HCT116 (cell line): ENCODE measurements at regions not wholly inside any gene's neighbourhood (a gene's known extent, or its start where the extent isn't known, plus 50 kb on each side); places are given as distances from the start of the nearest gene placed in this dataset.

Experiments
- ATAC-seq: fragments of 200-7000 bp; cut with Tn5 transposase; 2 replicates; pipeline ENCODE4 v1.9.1; 2020; ENCODE audit warnings: mild to moderate bottlenecking, moderate library complexity
- BruUV-seq: library from RNA; stranded (reverse); fragments of 400-500 nt; replicated peaks from 2 replicates; lab custom pipeline; 2021; lab: Mats Ljungman, UMichigan
- CTCF ChIA-PET: fragments of 300-600 bp; sonication (Branson Sonifier 250); formaldehyde crosslinking; loops from one replicate; lab custom pipeline; 2021; ENCODE audit warnings: antibody characterized with exemption; lab: Charles Lee
- POLR2A ChIA-PET: fragments of 300-600, 350-600 bp; sonication (Branson Sonifier 250); formaldehyde crosslinking; loops from one replicate; lab custom pipeline; 2021; ENCODE audit warnings: antibody characterized with exemption; lab: Charles Lee
- RAD21 ChIA-PET, 2 experiments: fragments of 300-600 bp; sonication (Branson Sonifier 250); formaldehyde crosslinking; loops; one replicate each; lab custom pipeline; 2023; ENCODE audit warnings: low total read pairs in 2 of 2; ENCODE audit not compliant: uncharacterized antibody in 2 of 2, unreplicated experiment in 2 of 2, low non-redundant PET in 1 of 2; lab: Charles Lee
- DNase-seq: peaks from one replicate; pipeline ENCODE4 v3.0.0-alpha.2; 2010; ENCODE audit warnings: low read depth, low spot score
- H2AFZ ChIP-seq: fragments of 200-600 bp; shearing (Covaris generic), sonication (generic); 2 replicates; pipeline ENCODE4 v1.6.1; 2017; ENCODE audit warnings: low read depth, mixed run types, mixed read lengths, antibody characterized with exemption, low read length; ENCODE audit not compliant: poor library complexity, severe bottlenecking
- H3K27ac ChIP-seq: 2 replicates; pipeline ENCODE4 v1.5.1; 2012; ENCODE audit warnings: low read depth, low read length
- H3K27me3 ChIP-seq: fragments of 200-600 bp; sonication (generic); 2 replicates; pipeline ENCODE4 v1.6.1; 2016; ENCODE audit warnings: mixed run types, low read length, mixed read lengths; ENCODE audit not compliant: insufficient read depth
- H3K36me3 ChIP-seq, 2 experiments: fragments of 200-500 bp in 1 of 2; fragments of 200-600 bp in 1 of 2; sonication (Bioruptor generic) in 1 of 2; sonication (generic) in 1 of 2; 2 replicates each; pipeline versions ENCODE4 v1.5.1 to v1.6.1; 2014 to 2016; ENCODE audit warnings: low read length in 2 of 2, inconsistent platforms in 1 of 2, mixed read lengths in 1 of 2, mixed run types in 1 of 2; ENCODE audit not compliant: insufficient read depth in 2 of 2, control insufficient read depth in 1 of 2
- H3K4me1 ChIP-seq, 2 experiments: fragments of 200-600 bp in 1 of 2; sonication (generic) in 1 of 2; 2 replicates each; pipeline versions ENCODE4 v1.5.1 to v1.6.1; 2012 to 2017; ENCODE audit warnings: low read length in 2 of 2, inconsistent platforms in 1 of 2, mild to moderate bottlenecking in 1 of 2, mixed read lengths in 1 of 2, mixed run types in 1 of 2, moderate library complexity in 1 of 2; ENCODE audit not compliant: insufficient read depth in 2 of 2, control insufficient read depth in 1 of 2
- H3K4me2 ChIP-seq: fragments of 200-600 bp; sonication (generic); 2 replicates; pipeline ENCODE4 v1.6.1; 2017; ENCODE audit warnings: mixed run types, low read length, mixed read lengths
- H3K4me3 ChIP-seq, 2 experiments: fragments of 200-600 bp in 1 of 2; sonication (generic) in 1 of 2; replicated peaks in 1 of 2; 2 replicates each; pipeline ENCODE4 v1.5.1; 2011 to 2016; ENCODE audit warnings: low read length in 2 of 2, control low read depth in 1 of 2, low read depth in 1 of 2, mild to moderate bottlenecking in 1 of 2, mixed read lengths in 1 of 2, mixed run types in 1 of 2
- H3K79me2 ChIP-seq: fragments of 200-600 bp; sonication (generic); 2 replicates; pipeline ENCODE4 v1.6.1; 2017; ENCODE audit warnings: mild to moderate bottlenecking, mixed run types, low read length, moderate library complexity, mixed read lengths; ENCODE audit not compliant: insufficient read depth
- H3K9ac ChIP-seq: fragments of 200-600 bp; sonication (generic); 2 replicates; pipeline ENCODE4 v1.6.1; 2016; ENCODE audit warnings: low read length, mixed read lengths
- H3K9me2 ChIP-seq: fragments of 200-600 bp; sonication (generic), shearing (Covaris generic); 2 replicates; pipeline ENCODE4 v1.6.1; 2017; ENCODE audit warnings: mixed run types, mild to moderate bottlenecking, moderate library complexity; ENCODE audit not compliant: insufficient read depth
- H3K9me3 ChIP-seq, 2 experiments: fragments of 200-500 bp in 1 of 2; fragments of 200-600 bp in 1 of 2; sonication (Bioruptor generic) in 1 of 2; sonication (generic) in 1 of 2; 2 replicates each; pipeline ENCODE4 v1.6.1; 2014 to 2017; ENCODE audit warnings: low read length in 2 of 2, mixed read lengths in 2 of 2, inconsistent platforms in 1 of 2, low read depth in 1 of 2, mild to moderate bottlenecking in 1 of 2, mixed run types in 1 of 2, moderate library complexity in 1 of 2; ENCODE audit not compliant: control insufficient read depth in 1 of 2, insufficient read depth in 1 of 2
- H4K20me1 ChIP-seq: fragments of 200-600 bp; sonication (generic), shearing (Covaris generic); 2 replicates; pipeline ENCODE4 v1.6.1; 2017; ENCODE audit warnings: mixed run types, mild to moderate bottlenecking, moderate library complexity; ENCODE audit not compliant: insufficient read depth
- CBX3 ChIP-seq: IDR thresholded peaks from 2 replicates; pipeline ENCODE4 v1.6.1; 2012; ENCODE audit warnings: low read depth
- CEBPB ChIP-seq: IDR thresholded peaks from 2 replicates; pipeline ENCODE4 v1.6.1; 2012; ENCODE audit warnings: low read depth
- ELF1 ChIP-seq: IDR thresholded peaks from 2 replicates; pipeline ENCODE4 v1.6.1; 2012; ENCODE audit warnings: low read depth, borderline replicate concordance
- EZH2phosphoT487 ChIP-seq: fragments of 200-600 bp; IDR thresholded peaks from 2 replicates; pipeline ENCODE4 v1.6.1; 2018; ENCODE audit warnings: antibody characterized with exemption, borderline replicate concordance
- FOSL1 ChIP-seq: IDR thresholded peaks from 2 replicates; pipeline ENCODE4 v1.6.1; 2012; ENCODE audit warnings: low read depth
- JUND ChIP-seq: IDR thresholded peaks from 2 replicates; pipeline ENCODE4 v1.6.1; 2012
- POLR2A ChIP-seq: IDR thresholded peaks from 2 replicates; pipeline ENCODE4 v1.7.0; 2011; ENCODE audit warnings: borderline replicate concordance; ENCODE audit not compliant: insufficient read depth, insufficient read length; ENCODE audit errors: extremely low read depth
- POLR2AphosphoS5 ChIP-seq: IDR thresholded peaks from 2 replicates; pipeline ENCODE4 v1.6.1; 2011; ENCODE audit warnings: mild to moderate bottlenecking, low read depth, low read length, moderate library complexity
- RAD21 ChIP-seq: IDR thresholded peaks from 2 replicates; pipeline ENCODE4 v1.6.1; 2012; ENCODE audit warnings: low read depth, mild to moderate bottlenecking
- SP1 ChIP-seq: IDR thresholded peaks from 2 replicates; pipeline ENCODE4 v1.6.1; 2012; ENCODE audit warnings: low read depth
- SRF ChIP-seq: IDR thresholded peaks from 2 replicates; pipeline ENCODE4 v1.6.1; 2012; ENCODE audit warnings: low read depth
- TCF7L2 ChIP-seq: IDR thresholded peaks from 2 replicates; pipeline ENCODE4 v1.7.0; 2011; ENCODE audit warnings: borderline replicate concordance, inconsistent platforms; ENCODE audit not compliant: insufficient read depth, insufficient read length; ENCODE audit errors: extremely low read depth
- YY1 ChIP-seq: IDR thresholded peaks from 2 replicates; pipeline ENCODE4 v1.6.1; 2011; ENCODE audit warnings: low read length, low read depth, moderate library complexity, mild to moderate bottlenecking; ENCODE audit not compliant: insufficient replicate concordance; ENCODE audit errors: extremely low read depth
- ZFX ChIP-seq: fragments of 450-650 bp; IDR thresholded peaks from 2 replicates; pipeline ENCODE4 v1.6.1; 2017
- ZNF274 ChIP-seq: fragments of 200-500 bp; sonication (Bioruptor generic); IDR thresholded peaks from 2 replicates; pipeline ENCODE4 v1.6.1; 2014; ENCODE audit warnings: mild to moderate bottlenecking, low read depth, low read length, inconsistent platforms
- intact Hi-C: fragments of 100-400 bp; cut with micrococcal nuclease; formaldehyde crosslinking; loops from 2 replicates; pipeline ENCODE4 v1.10.0; 2022
- TF ChIP-seq, protein P1 (sequence below): IDR thresholded peaks from 2 replicates; pipeline ENCODE4 v1.6.1; 2012; ENCODE audit warnings: low read depth
- TF ChIP-seq, protein P2 (sequence below): IDR thresholded peaks from 2 replicates; pipeline ENCODE4 v1.6.1; 2012
- TF ChIP-seq, protein P3 (sequence below), 3 experiments: fragments of 200-600 bp in 1 of 3; sonication (generic) in 1 of 3; IDR thresholded peaks in 2 of 3; conservative IDR thresholded peaks in 1 of 3; 2 replicates each; pipeline ENCODE4 v1.5.1; 2012 to 2017; ENCODE audit warnings: low read depth in 2 of 3, low read length in 2 of 3, antibody characterized with exemption in 1 of 3, borderline replicate concordance in 1 of 3, control low read depth in 1 of 3, mild to moderate bottlenecking in 1 of 3, mixed read lengths in 1 of 3, mixed run types in 1 of 3, moderate library complexity in 1 of 3; ENCODE audit not compliant: insufficient read depth in 1 of 3
- TF ChIP-seq, protein P4 (sequence below): IDR thresholded peaks from 2 replicates; pipeline ENCODE4 v1.6.1; 2011; ENCODE audit warnings: mild to moderate bottlenecking, low read length, moderate library complexity; ENCODE audit not compliant: insufficient replicate concordance; ENCODE audit errors: extremely low read depth

DNA sequence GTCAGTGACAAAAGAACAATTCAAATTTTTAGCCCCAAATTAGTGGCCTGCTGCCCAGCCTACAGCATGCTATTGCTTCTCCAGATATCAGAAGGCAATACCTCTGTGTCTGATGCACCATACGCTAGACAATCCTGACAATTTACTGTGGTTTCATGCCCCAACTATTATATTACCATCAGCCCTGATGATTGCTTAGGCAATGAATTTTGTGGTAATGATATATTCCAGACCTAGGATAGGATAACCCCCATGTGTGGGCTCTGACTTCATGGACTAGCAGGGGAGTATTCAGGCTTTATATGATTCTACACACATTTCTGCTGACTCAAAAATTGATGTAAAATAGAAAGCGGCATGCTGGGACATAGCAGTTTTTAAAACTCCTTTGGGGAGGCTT is 168.7 kb upstream of the FST start:
- ChIA-PET POLR2A (no interaction called here), CTCF (no interaction called here)
- intact Hi-C loops, result no loop called here

More for the DNA sequence above, 168.7 kb upstream of the FST start:
- H3K9ac ChIP-seq, result no peak overlapping the region
- no peaks in the 10 kb centered on the region for H3K79me2 ChIP-seq
- H3K27ac ChIP-seq, result no peak overlapping the region
- H3K4me1 ChIP-seq, result no peaks in the 10 kb centered on the region
- no peaks in the 10 kb centered on the region for H3K27me3 ChIP-seq
- H4K20me1 ChIP-seq, result no peaks in the 10 kb centered on the region
- no peaks in the 10 kb centered on the region for H3K36me3 ChIP-seq
- H3K4me2 ChIP-seq, result no peak overlapping the region
- no TSS peak for BruUV-seq
- no peak for DNase-seq
- no peak overlapping the region for H3K4me3 ChIP-seq
- TF ChIP-seq ZFX (no peak), POLR2A (no peak), EZH2phosphoT487 (no peak), CEBPB (no peak), TCF7L2 (no peak), JUND (no peak), RAD21 (no peak), YY1 (no peak), SP1 (no peak), FOSL1 (no peak), ELF1 (no peak), SRF (no peak), CBX3 (no peak), ZNF274 (no peak), POLR2AphosphoS5 (no peak)
- TF ChIP-seq, protein P1, sequence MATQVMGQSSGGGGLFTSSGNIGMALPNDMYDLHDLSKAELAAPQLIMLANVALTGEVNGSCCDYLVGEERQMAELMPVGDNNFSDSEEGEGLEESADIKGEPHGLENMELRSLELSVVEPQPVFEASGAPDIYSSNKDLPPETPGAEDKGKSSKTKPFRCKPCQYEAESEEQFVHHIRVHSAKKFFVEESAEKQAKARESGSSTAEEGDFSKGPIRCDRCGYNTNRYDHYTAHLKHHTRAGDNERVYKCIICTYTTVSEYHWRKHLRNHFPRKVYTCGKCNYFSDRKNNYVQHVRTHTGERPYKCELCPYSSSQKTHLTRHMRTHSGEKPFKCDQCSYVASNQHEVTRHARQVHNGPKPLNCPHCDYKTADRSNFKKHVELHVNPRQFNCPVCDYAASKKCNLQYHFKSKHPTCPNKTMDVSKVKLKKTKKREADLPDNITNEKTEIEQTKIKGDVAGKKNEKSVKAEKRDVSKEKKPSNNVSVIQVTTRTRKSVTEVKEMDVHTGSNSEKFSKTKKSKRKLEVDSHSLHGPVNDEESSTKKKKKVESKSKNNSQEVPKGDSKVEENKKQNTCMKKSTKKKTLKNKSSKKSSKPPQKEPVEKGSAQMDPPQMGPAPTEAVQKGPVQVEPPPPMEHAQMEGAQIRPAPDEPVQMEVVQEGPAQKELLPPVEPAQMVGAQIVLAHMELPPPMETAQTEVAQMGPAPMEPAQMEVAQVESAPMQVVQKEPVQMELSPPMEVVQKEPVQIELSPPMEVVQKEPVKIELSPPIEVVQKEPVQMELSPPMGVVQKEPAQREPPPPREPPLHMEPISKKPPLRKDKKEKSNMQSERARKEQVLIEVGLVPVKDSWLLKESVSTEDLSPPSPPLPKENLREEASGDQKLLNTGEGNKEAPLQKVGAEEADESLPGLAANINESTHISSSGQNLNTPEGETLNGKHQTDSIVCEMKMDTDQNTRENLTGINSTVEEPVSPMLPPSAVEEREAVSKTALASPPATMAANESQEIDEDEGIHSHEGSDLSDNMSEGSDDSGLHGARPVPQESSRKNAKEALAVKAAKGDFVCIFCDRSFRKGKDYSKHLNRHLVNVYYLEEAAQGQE, result no peak
- TF ChIP-seq, protein P2, sequence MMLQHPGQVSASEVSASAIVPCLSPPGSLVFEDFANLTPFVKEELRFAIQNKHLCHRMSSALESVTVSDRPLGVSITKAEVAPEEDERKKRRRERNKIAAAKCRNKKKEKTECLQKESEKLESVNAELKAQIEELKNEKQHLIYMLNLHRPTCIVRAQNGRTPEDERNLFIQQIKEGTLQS, result no peak
- TF ChIP-seq, protein P3, sequence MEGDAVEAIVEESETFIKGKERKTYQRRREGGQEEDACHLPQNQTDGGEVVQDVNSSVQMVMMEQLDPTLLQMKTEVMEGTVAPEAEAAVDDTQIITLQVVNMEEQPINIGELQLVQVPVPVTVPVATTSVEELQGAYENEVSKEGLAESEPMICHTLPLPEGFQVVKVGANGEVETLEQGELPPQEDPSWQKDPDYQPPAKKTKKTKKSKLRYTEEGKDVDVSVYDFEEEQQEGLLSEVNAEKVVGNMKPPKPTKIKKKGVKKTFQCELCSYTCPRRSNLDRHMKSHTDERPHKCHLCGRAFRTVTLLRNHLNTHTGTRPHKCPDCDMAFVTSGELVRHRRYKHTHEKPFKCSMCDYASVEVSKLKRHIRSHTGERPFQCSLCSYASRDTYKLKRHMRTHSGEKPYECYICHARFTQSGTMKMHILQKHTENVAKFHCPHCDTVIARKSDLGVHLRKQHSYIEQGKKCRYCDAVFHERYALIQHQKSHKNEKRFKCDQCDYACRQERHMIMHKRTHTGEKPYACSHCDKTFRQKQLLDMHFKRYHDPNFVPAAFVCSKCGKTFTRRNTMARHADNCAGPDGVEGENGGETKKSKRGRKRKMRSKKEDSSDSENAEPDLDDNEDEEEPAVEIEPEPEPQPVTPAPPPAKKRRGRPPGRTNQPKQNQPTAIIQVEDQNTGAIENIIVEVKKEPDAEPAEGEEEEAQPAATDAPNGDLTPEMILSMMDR (IDR thresholded peaks at IDR 0.05 in 2 of 3, conservative IDR thresholded peaks at IDR 0.05 in 1 of 3; ENCODE audit: borderline replicate concordance in 1 of 3, insufficient read depth in 1 of 3, low read depth in 2 of 3, low read length in 2 of 3), result no peak
- TF ChIP-seq, protein P4, sequence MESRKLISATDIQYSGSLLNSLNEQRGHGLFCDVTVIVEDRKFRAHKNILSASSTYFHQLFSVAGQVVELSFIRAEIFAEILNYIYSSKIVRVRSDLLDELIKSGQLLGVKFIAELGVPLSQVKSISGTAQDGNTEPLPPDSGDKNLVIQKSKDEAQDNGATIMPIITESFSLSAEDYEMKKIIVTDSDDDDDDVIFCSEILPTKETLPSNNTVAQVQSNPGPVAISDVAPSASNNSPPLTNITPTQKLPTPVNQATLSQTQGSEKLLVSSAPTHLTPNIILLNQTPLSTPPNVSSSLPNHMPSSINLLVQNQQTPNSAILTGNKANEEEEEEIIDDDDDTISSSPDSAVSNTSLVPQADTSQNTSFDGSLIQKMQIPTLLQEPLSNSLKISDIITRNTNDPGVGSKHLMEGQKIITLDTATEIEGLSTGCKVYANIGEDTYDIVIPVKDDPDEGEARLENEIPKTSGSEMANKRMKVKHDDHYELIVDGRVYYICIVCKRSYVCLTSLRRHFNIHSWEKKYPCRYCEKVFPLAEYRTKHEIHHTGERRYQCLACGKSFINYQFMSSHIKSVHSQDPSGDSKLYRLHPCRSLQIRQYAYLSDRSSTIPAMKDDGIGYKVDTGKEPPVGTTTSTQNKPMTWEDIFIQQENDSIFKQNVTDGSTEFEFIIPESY, result no peak
- ATAC-seq, result no peak
- no peaks in the 10 kb centered on the region for H3K9me2 ChIP-seq
- peaks cover 0 to 9% of the 10 kb centered on the region in 2 experiments; a peak in 2 of 4 replicates for H3K9me3 ChIP-seq
- RAD21 ChIA-PET, result no interaction called here
- H2AFZ ChIP-seq, result no peak overlapping the region
